ENCODE measurements at regions not wholly inside any gene's neighbourhood (a gene's known extent, or its start where the extent isn't known, plus 50 kb on each side); places are given as distances from the start of the nearest gene placed in this dataset.

GRCh38 chr19:33988601-33989000, 183.7 kb upstream of the LSM14A start:
- DNase-seq (ENCODE audit: low read depth, low spot score), result no peak
- ChIA-PET CTCF (interaction anchor here (1.2 to 1.3 kb wide), 2 partner anchors 9 to 210 kb away, joined by 5 to 11 read pairs; no protein-coding TSS in a partner anchor), POLR2A (no interaction called here)
- TF ChIP-seq, protein P1, sequence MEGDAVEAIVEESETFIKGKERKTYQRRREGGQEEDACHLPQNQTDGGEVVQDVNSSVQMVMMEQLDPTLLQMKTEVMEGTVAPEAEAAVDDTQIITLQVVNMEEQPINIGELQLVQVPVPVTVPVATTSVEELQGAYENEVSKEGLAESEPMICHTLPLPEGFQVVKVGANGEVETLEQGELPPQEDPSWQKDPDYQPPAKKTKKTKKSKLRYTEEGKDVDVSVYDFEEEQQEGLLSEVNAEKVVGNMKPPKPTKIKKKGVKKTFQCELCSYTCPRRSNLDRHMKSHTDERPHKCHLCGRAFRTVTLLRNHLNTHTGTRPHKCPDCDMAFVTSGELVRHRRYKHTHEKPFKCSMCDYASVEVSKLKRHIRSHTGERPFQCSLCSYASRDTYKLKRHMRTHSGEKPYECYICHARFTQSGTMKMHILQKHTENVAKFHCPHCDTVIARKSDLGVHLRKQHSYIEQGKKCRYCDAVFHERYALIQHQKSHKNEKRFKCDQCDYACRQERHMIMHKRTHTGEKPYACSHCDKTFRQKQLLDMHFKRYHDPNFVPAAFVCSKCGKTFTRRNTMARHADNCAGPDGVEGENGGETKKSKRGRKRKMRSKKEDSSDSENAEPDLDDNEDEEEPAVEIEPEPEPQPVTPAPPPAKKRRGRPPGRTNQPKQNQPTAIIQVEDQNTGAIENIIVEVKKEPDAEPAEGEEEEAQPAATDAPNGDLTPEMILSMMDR (IDR thresholded peaks at IDR 0.05; ENCODE audit: insufficient read depth, low read length, missing control alignments), result no peak
- H3K4me3 ChIP-seq (ENCODE audit: low read depth, low read length), result no peak overlapping the region

DNA sequence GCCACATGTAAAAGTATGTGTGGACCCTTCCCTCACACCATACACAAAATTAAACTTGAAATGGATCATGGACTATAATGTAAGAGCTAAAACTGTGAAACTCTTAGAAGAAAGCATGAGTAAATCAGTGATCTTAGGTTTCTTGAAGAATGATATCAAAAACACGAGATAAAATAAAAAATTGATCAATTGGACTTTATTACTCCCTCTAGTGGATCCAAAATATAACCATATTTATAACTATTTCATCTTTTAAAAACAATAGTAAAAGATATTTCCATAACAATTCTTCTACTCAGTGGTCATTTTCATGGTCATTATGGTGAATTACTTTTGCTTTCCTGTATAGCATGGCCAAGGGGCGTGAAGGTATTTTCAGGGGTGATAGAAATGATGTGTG, 174.6 kb upstream of the LSM14A start:
- ChIA-PET CTCF (interaction anchor here (0.9 to 4.5 kb wide), 30 partner anchors 9 to 314 kb away, joined by 3 to 123 read pairs (median 4); partner anchors contain the start of gene KCTD15), POLR2A (no interaction called here)
- no peak for DNase-seq (ENCODE audit: low read depth, low spot score)
- H3K4me3 ChIP-seq (ENCODE audit: low read depth, low read length), result no peak overlapping the region
- TF ChIP-seq, protein P1 (IDR thresholded peaks at IDR 0.05; ENCODE audit: insufficient read depth, low read length, missing control alignments), result no peak

DNA sequence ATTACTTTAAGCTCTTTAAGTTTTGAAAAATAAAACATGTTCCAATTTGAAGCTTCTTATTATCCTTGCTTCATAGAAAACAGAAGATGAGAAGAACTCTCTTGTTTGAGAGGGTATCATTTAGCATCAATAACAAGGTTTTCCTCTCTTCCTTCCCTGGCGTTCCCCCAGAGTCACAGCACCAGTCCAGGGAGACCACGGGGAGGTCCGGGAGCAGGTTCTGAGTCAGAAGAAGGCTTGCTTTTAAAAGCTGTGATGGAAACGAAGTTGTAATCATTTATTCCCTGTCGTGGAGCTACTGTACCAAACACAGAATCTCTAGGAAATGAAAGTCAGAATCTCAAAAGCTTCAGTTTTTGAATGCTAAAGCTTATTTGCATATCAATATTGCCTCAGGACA, 174.0 kb upstream of the LSM14A start:
- ChIA-PET CTCF (interaction anchor here (0.8 to 4.5 kb wide), 32 partner anchors 8 to 579 kb away, joined by 3 to 123 read pairs (median 4); partner anchors contain the start of gene KCTD15), POLR2A (no interaction called here)
- DNase-seq (ENCODE audit: low read depth, low spot score), result no peak
- H3K4me3 ChIP-seq (ENCODE audit: low read depth, low read length), result no peak overlapping the region
- TF ChIP-seq, protein P1 (IDR thresholded peaks at IDR 0.05; ENCODE audit: insufficient read depth, low read length, missing control alignments), result no peak

DNA sequence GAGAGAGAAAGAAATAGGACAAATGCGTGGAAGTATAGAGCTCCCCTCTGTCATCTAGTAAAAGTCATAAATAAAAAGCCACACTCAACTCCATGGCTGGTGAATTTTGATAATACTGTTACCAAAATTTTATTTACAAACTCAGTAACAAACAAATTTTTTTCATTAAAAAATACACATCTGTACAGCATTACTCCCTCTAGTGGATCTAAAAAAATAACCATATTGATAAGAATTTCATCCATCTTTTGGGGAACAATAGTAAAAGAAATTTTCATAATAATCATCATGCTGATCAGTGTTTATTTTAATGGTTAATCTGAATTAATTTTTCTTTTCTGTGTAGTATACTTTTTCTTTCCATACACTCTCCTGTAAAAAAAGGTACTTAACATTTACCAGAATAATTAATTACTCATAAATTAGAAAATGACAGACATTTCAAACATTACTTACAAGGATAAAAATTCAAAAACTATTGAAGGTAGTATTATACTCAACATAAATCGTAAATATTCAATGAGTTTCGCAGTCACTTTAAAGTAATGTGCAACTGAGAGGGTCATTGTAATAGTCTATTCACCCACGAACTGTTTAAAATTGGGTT, 173.5 kb upstream of the LSM14A start:
- DNase-seq (ENCODE audit: low read depth, low spot score), result no peak
- no peak overlapping the region for H3K4me3 ChIP-seq (ENCODE audit: low read depth, low read length)
- TF ChIP-seq, protein P1 (IDR thresholded peaks at IDR 0.05; ENCODE audit: insufficient read depth, low read length, missing control alignments), result no peak
- CTCF ChIA-PET, result interaction anchor here (0.8 to 5.2 kb wide), 32 partner anchors 8 to 580 kb away, joined by 3 to 123 read pairs (median 4); partner anchors contain the start of gene KCTD15
- POLR2A ChIA-PET, result no interaction called here

DNA sequence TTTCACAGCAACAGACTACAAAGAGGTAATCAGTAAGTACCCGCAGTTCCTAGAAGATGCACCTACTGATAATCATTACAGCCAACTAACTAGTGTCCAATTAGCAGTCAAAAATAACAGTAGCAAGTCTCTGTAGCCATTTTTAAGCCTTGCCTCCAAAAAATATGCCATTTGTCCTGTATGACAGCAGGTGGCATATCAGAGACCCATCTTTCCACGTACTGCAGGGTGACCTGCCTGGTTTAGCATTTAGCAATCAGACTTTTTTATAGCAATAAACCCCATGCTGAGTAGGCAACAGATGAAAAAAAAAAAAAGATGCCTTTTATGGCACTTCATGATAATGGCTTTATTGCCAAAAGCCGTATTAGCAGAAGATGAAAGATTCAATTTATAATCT, 155.3 kb upstream of the LSM14A start:
- TF ChIP-seq, protein P1 (IDR thresholded peaks at IDR 0.05; ENCODE audit: insufficient read depth, low read length, missing control alignments), result no peak
- no peak for DNase-seq (ENCODE audit: low read depth, low spot score)
- ChIA-PET POLR2A (no interaction called here), CTCF (no interaction called here)
- H3K4me3 ChIP-seq (ENCODE audit: low read depth, low read length), result no peak overlapping the region

- CTCF ChIA-PET, result no interaction called here
- POLR2A ChIA-PET, result no interaction called here
- TF ChIP-seq, protein P1 (IDR thresholded peaks at IDR 0.05; ENCODE audit: insufficient read depth, low read length, missing control alignments), result no peak
- no peak overlapping the region for H3K4me3 ChIP-seq (ENCODE audit: low read depth, low read length)
- DNase-seq (ENCODE audit: low read depth, low spot score), result no peak
Measured at GRCh38 chr19:34017601-34018000, 154.7 kb upstream of the LSM14A start.
